GM12892 (cell line): ENCODE measurements at regions not wholly inside any gene's neighbourhood (a gene's known extent, or its start where the extent isn't known, plus 50 kb on each side); places are given as distances from the start of the nearest gene placed in this dataset.

ENCODE experiments used
- POLR2A ChIP-seq: IDR thresholded peaks from 2 replicates; pipeline ENCODE4 v1.6.1; 2011; ENCODE audit warnings: low read depth, low read length, control low read depth
- POLR2AphosphoS5 ChIP-seq: IDR thresholded peaks from 2 replicates; pipeline ENCODE4 v1.6.1; 2011; ENCODE audit warnings: low read depth, low read length, control low read depth
- TAF1 ChIP-seq: IDR thresholded peaks from 2 replicates; pipeline ENCODE4 v1.6.1; 2011; ENCODE audit warnings: low read depth, mild to moderate bottlenecking, control low read depth, low read length, borderline replicate concordance

DNA sequence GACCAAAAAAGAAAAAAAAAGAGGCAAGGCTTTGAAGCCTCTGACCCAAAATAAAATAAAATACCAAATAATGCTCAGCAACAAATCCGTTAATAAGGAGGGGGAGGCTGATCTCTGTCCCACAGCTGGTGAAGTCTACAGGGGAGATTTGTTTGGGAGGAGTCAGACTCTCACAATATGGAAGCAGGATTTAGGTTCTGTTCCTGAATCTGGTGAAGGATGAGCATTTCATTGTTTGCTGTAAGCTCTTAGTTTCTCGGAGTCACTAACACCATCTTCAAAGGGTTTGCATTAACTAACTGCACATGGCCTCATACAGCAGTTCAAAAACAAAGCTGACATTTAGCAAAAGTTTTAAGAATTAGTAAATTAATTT lies 339.4 kb upstream of the TNP1 start:
- TF ChIP-seq POLR2A (no peak), POLR2AphosphoS5 (no peak), TAF1 (no peak)
